ENCODE measurements at regions not wholly inside any gene's neighbourhood (a gene's known extent, or its start where the extent isn't known, plus 50 kb on each side); places are given as distances from the start of the nearest gene placed in this dataset.

DNA sequence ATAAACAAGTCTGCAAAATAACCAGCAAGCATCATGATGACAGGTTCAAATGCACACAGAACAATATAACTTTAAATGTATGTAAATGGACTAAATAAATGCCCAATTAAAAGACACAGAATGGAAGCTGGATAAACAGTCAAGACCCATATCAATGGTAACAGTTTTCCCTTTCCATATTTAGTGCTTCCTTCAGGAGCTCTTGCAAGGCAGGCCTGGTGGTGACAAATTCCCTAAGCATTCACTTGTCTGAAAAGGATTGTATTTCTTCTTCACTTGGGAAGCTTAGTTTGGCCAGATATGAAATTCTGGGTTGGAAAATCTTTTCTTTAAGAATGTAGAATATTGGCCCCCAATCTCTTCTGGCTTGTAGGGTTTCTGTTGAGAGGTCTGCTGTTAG lies 120.2 kb upstream of the RASA1 start:
- TF ChIP-seq, protein P1, sequence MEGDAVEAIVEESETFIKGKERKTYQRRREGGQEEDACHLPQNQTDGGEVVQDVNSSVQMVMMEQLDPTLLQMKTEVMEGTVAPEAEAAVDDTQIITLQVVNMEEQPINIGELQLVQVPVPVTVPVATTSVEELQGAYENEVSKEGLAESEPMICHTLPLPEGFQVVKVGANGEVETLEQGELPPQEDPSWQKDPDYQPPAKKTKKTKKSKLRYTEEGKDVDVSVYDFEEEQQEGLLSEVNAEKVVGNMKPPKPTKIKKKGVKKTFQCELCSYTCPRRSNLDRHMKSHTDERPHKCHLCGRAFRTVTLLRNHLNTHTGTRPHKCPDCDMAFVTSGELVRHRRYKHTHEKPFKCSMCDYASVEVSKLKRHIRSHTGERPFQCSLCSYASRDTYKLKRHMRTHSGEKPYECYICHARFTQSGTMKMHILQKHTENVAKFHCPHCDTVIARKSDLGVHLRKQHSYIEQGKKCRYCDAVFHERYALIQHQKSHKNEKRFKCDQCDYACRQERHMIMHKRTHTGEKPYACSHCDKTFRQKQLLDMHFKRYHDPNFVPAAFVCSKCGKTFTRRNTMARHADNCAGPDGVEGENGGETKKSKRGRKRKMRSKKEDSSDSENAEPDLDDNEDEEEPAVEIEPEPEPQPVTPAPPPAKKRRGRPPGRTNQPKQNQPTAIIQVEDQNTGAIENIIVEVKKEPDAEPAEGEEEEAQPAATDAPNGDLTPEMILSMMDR (conservative IDR thresholded peaks at IDR 0.05 in 1 of 2, IDR thresholded peaks at IDR 0.05 in 1 of 2; ENCODE audit: low read depth in 1 of 2, low read length in 2 of 2): no peak
- TF ChIP-seq EZH2 (IDR thresholded peaks at IDR 0.05; ENCODE audit: low read length, missing control alignments): no peak
- Histone ChIP-seq H3K27me3 (ENCODE audit: control insufficient read depth, insufficient read depth, low read length) (no peaks in the 10 kb centered on the region), H3K4me2 (ENCODE audit: extremely low read depth, insufficient read depth, low read length) (no peak overlapping the region), H3K27ac (ENCODE audit: insufficient read depth, low read length) (no peak overlapping the region), H4K20me1 (ENCODE audit: control insufficient read depth, extremely low read depth, insufficient read depth, low read length) (no peaks in the 10 kb centered on the region), H3K36me3 (ENCODE audit: control insufficient read depth, insufficient read depth, low read length) (no peaks in the 10 kb centered on the region), H2AFZ (ENCODE audit: low read length) (no peak overlapping the region), H3K79me2 (ENCODE audit: control insufficient read depth, insufficient read depth, low read length) (no peaks in the 10 kb centered on the region), H3K4me3 (replicated peaks in 1 of 4; ENCODE audit: control extremely low read depth in 1 of 4, insufficient read depth in 1 of 4, low read depth in 3 of 4, low read length in 4 of 4) (no peak overlapping the region), H3K9ac (ENCODE audit: insufficient read depth, low read length) (no peak overlapping the region), H3K9me3 (ENCODE audit: control insufficient read depth, insufficient read depth, low read depth, low read length) (no peaks in the 10 kb centered on the region), H3K4me1 (ENCODE audit: control insufficient read depth, extremely low read depth, insufficient read depth, low read length) (peaks cover 3% of the 10 kb centered on the region)
- peak in 1 of 2 donors; percentile 77 for DNase-seq (ENCODE audit: low read depth in 2 of 2)

DNA sequence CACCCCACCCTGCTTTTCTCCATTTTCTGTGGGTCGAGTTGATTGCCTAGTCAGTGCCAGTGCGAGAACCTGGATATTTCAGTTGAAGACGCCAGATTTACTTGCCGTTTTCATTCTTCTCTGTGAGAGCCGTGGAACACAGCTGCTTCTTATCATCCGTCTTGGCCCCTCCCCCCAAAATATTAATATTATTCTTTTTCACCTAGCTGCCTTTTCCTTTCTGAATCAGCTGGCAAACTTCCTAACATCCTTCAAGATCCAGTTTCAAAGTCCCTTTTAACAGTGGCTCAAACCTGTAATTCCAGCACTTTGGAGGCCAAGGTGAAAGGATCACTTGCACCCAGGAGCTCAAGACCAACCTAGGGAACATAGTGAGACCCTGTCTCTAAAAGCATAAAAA lies 117.1 kb upstream of the RASA1 start:
- no peaks in the 10 kb centered on the region for H3K79me2 ChIP-seq (ENCODE audit: control insufficient read depth, insufficient read depth, low read length)
- no peaks in the 10 kb centered on the region for H3K27me3 ChIP-seq (ENCODE audit: control insufficient read depth, insufficient read depth, low read length)
- H3K4me3 ChIP-seq (replicated peaks in 1 of 4; ENCODE audit: control extremely low read depth in 1 of 4, insufficient read depth in 1 of 4, low read depth in 3 of 4, low read length in 4 of 4): no peak overlapping the region
- DNase-seq (ENCODE audit: low read depth in 2 of 2): peak in 1 of 2 donors; percentile 33
- H3K4me2 ChIP-seq (ENCODE audit: extremely low read depth, insufficient read depth, low read length): no peak overlapping the region
- TF ChIP-seq EZH2 (IDR thresholded peaks at IDR 0.05; ENCODE audit: low read length, missing control alignments): no peak
- TF ChIP-seq, protein P1 (conservative IDR thresholded peaks at IDR 0.05 in 1 of 2, IDR thresholded peaks at IDR 0.05 in 1 of 2; ENCODE audit: low read depth in 1 of 2, low read length in 2 of 2): no peak
- no peak overlapping the region for H3K9ac ChIP-seq (ENCODE audit: insufficient read depth, low read length)
- H4K20me1 ChIP-seq (ENCODE audit: control insufficient read depth, extremely low read depth, insufficient read depth, low read length): no peaks in the 10 kb centered on the region
- H3K9me3 ChIP-seq (ENCODE audit: control insufficient read depth, insufficient read depth, low read depth, low read length): no peaks in the 10 kb centered on the region
- peaks cover 5% of the 10 kb centered on the region for H3K4me1 ChIP-seq (ENCODE audit: control insufficient read depth, extremely low read depth, insufficient read depth, low read length)
- H3K36me3 ChIP-seq (ENCODE audit: control insufficient read depth, insufficient read depth, low read length): no peaks in the 10 kb centered on the region
- no peak overlapping the region for H2AFZ ChIP-seq (ENCODE audit: low read length)
- peak overlapping the region; percentile 0 for H3K27ac ChIP-seq (ENCODE audit: insufficient read depth, low read length)

DNA sequence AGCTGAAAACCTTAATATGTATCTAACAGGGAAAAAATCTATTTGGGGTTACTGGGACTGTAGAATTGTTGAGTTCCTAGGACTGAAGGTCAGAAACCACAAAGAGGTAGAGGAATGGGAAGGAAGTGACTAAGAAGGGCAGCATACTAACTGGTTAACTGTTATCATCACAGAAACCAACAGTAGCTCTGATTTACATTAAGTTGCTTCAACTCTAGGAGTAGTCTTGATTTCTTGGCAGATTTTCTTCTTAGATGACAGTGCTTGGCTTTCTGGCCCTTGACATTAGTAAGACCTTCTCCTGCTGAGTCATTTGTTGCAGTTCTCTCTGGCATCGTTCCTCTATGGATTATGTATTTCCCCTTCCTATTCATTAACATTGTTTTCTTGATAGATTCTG lies 116.1 kb upstream of the RASA1 start:
- TF ChIP-seq, protein P1 (conservative IDR thresholded peaks at IDR 0.05 in 1 of 2, IDR thresholded peaks at IDR 0.05 in 1 of 2; ENCODE audit: low read depth in 1 of 2, low read length in 2 of 2): no peak
- no peak for TF ChIP-seq EZH2 (IDR thresholded peaks at IDR 0.05; ENCODE audit: low read length, missing control alignments)
- Histone ChIP-seq H3K9me3 (ENCODE audit: control insufficient read depth, insufficient read depth, low read depth, low read length) (no peaks in the 10 kb centered on the region), H3K79me2 (ENCODE audit: control insufficient read depth, insufficient read depth, low read length) (no peaks in the 10 kb centered on the region), H3K4me3 (replicated peaks in 1 of 4; ENCODE audit: control extremely low read depth in 1 of 4, insufficient read depth in 1 of 4, low read depth in 3 of 4, low read length in 4 of 4) (no peak overlapping the region), H3K4me2 (ENCODE audit: extremely low read depth, insufficient read depth, low read length) (peak overlapping the region; percentile 3), H3K9ac (ENCODE audit: insufficient read depth, low read length) (no peak overlapping the region), H2AFZ (ENCODE audit: low read length) (no peak overlapping the region), H3K27ac (ENCODE audit: insufficient read depth, low read length) (no peak overlapping the region), H3K27me3 (ENCODE audit: control insufficient read depth, insufficient read depth, low read length) (no peaks in the 10 kb centered on the region), H4K20me1 (ENCODE audit: control insufficient read depth, extremely low read depth, insufficient read depth, low read length) (no peaks in the 10 kb centered on the region), H3K36me3 (ENCODE audit: control insufficient read depth, insufficient read depth, low read length) (no peaks in the 10 kb centered on the region), H3K4me1 (ENCODE audit: control insufficient read depth, extremely low read depth, insufficient read depth, low read length) (peaks cover 5% of the 10 kb centered on the region)
- DNase-seq (ENCODE audit: low read depth in 2 of 2): peak; percentile 92 to 99
